SJSA1 (cell line): ENCODE measurements at regions not wholly inside any gene's neighbourhood (a gene's known extent, or its start where the extent isn't known, plus 50 kb on each side); places are given as distances from the start of the nearest gene placed in this dataset.

Experiments
- DNase-seq, 2 experiments: peaks; one replicate each; pipeline ENCODE4 v3.0.0-alpha.2; 2015 to 2020; ENCODE audit warnings: low spot score in 2 of 2, low read depth in 1 of 2
- H3K27ac ChIP-seq: fragments of 250-450 bp; sonication (Bioruptor Pico); 2 replicates; pipeline ENCODE4 v1.5.1; 2020; ENCODE audit warnings: mild to moderate bottlenecking, moderate library complexity
- H3K27me3 ChIP-seq: fragments of 250-450 bp; sonication (Bioruptor Pico); replicated peaks from 2 replicates; pipeline ENCODE4 v1.5.1; 2020; ENCODE audit warnings: mild to moderate bottlenecking, moderate library complexity
- H3K36me3 ChIP-seq: fragments of 250-450 bp; sonication (Bioruptor Pico); 2 replicates; pipeline ENCODE4 v1.5.1; 2020; ENCODE audit warnings: mild to moderate bottlenecking
- H3K4me1 ChIP-seq: fragments of 250-450 bp; sonication (Bioruptor Pico); replicated peaks from 2 replicates; pipeline ENCODE4 v1.6.1; 2021; ENCODE audit warnings: mild to moderate bottlenecking
- H3K4me3 ChIP-seq: fragments of 250-450 bp; sonication (Bioruptor Pico); 2 replicates; pipeline ENCODE4 v1.5.1; 2020; ENCODE audit warnings: mild to moderate bottlenecking
- H3K9me3 ChIP-seq: fragments of 250-450 bp; sonication (Bioruptor Pico); replicated peaks from 2 replicates; pipeline ENCODE4 v1.5.1; 2020; ENCODE audit warnings: mild to moderate bottlenecking

DNA sequence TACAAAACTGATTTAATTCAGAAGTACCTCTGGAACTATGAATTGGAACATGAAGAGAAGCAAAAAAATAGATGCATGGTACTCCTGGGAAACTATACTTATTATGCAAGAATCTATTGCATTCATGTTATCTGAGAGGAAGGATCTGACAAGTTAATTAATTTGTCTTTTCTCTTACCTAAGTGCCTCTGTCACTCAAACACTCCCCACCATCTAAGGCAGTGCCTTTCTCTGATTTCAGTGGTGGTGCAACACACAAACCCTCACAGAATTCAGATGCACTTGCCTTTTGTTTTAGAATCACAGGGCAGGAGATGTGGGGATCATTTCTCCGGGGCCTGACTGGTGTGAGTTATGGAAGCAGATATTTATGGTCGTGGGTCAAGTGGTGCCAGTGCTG, 52.5 kb upstream of the C9orf72 start:
- H3K4me1 ChIP-seq, result no peaks in the 10 kb centered on the region
- DNase-seq, result no peak
- H3K27ac ChIP-seq, result no peak overlapping the region
- no peak overlapping the region for H3K4me3 ChIP-seq
- no peaks in the 10 kb centered on the region for H3K27me3 ChIP-seq
- no peaks in the 10 kb centered on the region for H3K36me3 ChIP-seq
- H3K9me3 ChIP-seq, result no peaks in the 10 kb centered on the region

DNA sequence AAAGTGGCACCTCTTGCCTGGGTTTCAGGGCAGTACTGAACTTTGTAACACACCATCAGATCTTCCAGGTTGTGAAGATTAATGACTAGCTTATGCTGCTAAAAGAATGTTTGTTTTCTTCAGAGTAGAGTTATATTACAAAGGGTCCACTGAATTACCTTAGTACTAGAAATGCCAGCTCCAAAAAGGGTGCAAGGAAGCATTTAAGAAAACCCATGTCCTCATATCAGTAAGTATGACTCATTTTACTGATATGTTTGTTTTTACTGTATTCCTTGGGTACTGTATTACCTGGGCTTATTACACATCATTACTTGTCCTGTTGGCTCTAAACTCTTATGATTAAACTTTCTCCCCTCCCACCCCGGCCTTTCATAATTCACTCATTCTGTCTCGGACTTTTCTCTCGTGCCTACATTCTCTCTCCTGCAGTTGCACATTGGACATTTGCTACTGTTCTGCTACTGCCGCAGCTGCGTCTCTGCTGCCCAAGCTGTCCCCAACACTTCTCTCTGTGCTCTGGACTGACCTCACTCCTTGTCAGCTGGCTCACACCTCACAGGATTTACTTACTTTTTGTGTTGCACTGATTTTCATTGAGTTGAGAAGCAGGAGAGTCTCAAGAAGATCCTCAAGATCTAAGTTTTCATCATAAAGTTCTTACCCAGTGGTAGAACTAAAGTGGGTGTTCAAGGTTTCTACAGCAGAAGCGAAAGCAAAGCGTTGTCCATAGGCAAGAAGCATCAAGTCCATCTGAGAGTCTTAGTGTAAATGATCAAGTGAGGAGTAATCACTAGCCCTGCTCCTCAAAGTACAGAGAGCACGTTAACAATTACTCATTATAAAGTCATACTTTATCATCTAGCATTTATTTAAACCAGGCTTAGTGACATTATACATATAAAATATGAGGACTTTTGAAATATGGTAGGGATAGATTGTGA, 53.2 kb upstream of the C9orf72 start:
- Histone ChIP-seq H3K36me3 (no peaks in the 10 kb centered on the region), H3K9me3 (no peaks in the 10 kb centered on the region), H3K27me3 (no peaks in the 10 kb centered on the region), H3K4me3 (no peak overlapping the region), H3K4me1 (no peaks in the 10 kb centered on the region), H3K27ac (no peak overlapping the region)
- DNase-seq, result no peak

DNA sequence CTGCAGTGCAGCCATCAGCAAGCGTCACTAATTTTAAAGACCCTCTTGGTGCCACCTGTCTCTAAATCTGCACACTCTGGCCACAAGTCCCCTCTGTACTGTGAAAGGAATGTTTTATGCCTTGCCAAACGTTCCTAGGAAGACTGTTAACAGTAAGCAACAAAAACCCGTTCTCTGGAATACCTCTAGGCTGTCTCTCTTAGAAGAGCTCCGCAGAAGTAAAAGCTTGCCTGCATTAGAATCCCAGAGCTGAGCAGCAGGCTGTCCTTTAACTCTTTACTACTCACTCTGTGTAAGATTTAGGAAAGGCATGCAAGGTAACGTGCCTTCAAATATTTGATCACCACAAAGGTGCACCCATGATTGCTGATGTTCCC, 53.9 kb upstream of the C9orf72 start:
- Histone ChIP-seq H3K27ac (no peak overlapping the region), H3K36me3 (no peaks in the 10 kb centered on the region)

DNA sequence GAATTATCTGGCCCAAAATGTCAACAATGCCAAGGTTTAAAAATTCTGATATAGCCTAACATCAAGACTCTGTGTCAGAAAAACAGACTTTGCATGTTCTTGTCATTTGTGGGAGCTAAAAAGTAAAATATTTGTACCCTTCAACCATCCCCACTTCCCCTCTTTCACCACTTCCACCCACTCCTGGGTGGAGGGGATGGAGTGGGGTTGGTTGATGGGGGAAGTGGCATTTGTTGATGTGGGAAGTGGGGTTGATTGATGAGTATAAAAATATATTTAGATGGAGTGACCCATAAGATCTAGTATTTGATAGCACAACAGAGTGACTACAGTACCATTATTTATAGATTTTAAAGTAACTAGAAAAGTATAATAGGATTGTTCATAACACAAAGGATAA, 55.0 kb upstream of the C9orf72 start:
- DNase-seq, result no peak
- no peak overlapping the region for H3K27ac ChIP-seq
- H3K27me3 ChIP-seq, result no peaks in the 10 kb centered on the region
- no peaks in the 10 kb centered on the region for H3K4me1 ChIP-seq
- H3K4me3 ChIP-seq, result no peak overlapping the region
- H3K9me3 ChIP-seq, result no peaks in the 10 kb centered on the region
- no peaks in the 10 kb centered on the region for H3K36me3 ChIP-seq

More for the DNA sequence above, 53.9 kb upstream of the C9orf72 start:
- Histone ChIP-seq H3K27me3 (no peaks in the 10 kb centered on the region), H3K4me3 (no peak overlapping the region), H3K4me1 (no peaks in the 10 kb centered on the region), H3K9me3 (no peaks in the 10 kb centered on the region)
- no peak for DNase-seq

DNA sequence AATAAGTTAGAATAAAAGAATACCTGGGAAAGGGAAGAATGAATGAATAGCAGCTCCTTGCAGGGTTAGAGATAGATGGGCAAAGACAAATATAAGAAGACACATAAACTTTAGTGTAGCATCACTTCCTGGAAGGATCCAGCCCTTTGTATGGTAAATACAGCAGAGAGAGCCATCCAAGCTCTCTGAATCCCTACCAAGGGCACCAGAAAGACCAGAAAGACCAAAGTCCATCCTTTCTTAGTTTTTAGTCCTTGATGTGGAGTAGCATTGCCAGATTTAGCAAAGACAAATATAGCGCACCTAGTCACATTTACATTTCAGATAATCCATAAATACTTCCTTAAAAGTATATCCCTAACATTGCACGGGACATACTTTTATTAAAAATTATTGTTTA, 56.1 kb upstream of the C9orf72 start:
- no peak overlapping the region for H3K27ac ChIP-seq
- no peaks in the 10 kb centered on the region for H3K4me1 ChIP-seq
- no peaks in the 10 kb centered on the region for H3K27me3 ChIP-seq
- H3K9me3 ChIP-seq, result no peaks in the 10 kb centered on the region
- H3K4me3 ChIP-seq, result no peak overlapping the region
- DNase-seq, result no peak
- no peaks in the 10 kb centered on the region for H3K36me3 ChIP-seq

DNA sequence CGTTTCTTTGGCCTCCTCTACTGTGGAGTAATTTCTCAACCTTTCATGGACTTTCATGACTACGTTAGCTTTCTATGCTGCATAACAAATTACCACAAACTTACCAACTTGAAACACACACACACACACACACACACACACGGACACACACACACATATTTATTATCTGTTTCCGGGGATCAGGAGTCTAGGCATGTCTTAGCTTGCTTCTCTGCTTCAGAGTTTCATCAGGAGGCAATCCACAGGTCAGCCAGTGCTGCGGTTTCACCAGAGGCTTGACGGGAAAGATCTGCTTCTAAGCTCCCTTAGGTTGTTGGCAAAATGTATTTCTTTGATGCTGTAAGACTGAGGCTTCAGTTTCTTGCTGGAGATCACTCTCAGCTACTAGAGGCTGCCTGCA, 59.0 kb upstream of the C9orf72 start:
- no peaks in the 10 kb centered on the region for H3K4me1 ChIP-seq
- H3K4me3 ChIP-seq, result no peak overlapping the region
- no peak overlapping the region for H3K27ac ChIP-seq
- H3K36me3 ChIP-seq, result no peaks in the 10 kb centered on the region
- H3K9me3 ChIP-seq, result no peaks in the 10 kb centered on the region
- no peaks in the 10 kb centered on the region for H3K27me3 ChIP-seq
- no peak for DNase-seq

DNA sequence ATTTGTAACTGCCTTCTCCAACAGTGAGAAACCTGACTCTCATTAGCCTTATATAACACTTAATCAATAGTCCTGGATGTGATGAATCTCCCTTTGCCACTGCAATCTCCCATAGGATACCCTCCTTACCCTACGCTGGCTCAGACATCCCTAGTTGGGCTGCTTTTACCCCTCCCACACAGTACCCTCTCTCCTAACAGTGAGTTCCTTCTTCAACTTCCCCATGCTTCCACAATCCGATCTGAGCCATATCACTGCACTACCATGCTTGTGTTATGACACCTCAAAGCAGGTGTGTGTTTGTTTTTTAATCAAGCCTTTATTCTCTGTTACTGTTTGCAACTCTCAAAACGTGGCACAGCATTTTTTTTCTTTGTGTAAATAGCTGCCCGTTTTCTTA, 60.5 kb upstream of the C9orf72 start:
- Histone ChIP-seq H3K27me3 (no peaks in the 10 kb centered on the region), H3K27ac (no peak overlapping the region), H3K36me3 (no peaks in the 10 kb centered on the region), H3K4me1 (no peaks in the 10 kb centered on the region), H3K4me3 (no peak overlapping the region), H3K9me3 (no peaks in the 10 kb centered on the region)
- no peak for DNase-seq

DNA sequence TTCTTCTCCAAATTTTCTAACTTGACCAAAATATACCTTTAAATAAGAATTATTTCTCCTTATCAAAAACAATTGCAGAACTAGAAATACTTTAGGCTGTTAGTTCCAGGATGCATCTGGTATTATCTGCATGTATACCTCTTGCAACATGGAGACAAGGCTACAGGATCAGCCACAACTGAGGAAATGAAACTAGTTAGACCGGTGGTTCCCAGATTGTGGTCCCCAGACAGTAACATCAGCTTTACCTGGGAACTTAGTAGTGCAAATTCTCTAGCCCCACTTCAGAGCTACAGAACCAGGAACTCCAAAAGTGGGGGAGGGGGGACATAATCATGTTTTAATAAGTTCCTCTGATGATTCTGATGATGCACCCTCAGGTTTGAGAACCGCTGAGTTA, 61.6 kb upstream of the C9orf72 start:
- no peaks in the 10 kb centered on the region for H3K27me3 ChIP-seq
- no peaks in the 10 kb centered on the region for H3K9me3 ChIP-seq
- no peak for DNase-seq
- H3K36me3 ChIP-seq, result no peaks in the 10 kb centered on the region
- H3K27ac ChIP-seq, result no peak overlapping the region
- no peak overlapping the region for H3K4me3 ChIP-seq
- H3K4me1 ChIP-seq, result no peaks in the 10 kb centered on the region

DNA sequence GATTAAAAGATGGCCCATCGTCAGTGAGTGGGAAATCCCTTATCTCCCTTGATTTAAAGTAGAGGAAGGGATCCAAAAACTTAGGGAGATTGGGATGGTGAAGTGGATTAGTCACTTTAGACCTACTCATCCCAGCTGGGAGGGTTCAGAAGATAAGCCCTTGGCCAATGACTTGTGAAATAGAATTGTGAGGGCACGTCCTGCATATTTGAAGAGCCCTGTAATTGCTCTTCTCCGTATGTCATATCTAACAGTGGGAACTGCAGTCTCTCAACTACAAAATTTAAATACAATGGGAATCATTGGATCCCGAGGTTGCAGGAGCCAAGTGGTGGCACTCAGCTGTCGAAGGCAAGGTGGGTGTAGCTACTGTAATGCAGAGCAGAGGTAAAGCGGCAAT, 65.4 kb upstream of the C9orf72 start:
- H3K4me1 ChIP-seq, result no peaks in the 10 kb centered on the region
- no peaks in the 10 kb centered on the region for H3K36me3 ChIP-seq
- DNase-seq, result no peak
- H3K27me3 ChIP-seq, result no peaks in the 10 kb centered on the region
- no peaks in the 10 kb centered on the region for H3K9me3 ChIP-seq
- no peak overlapping the region for H3K27ac ChIP-seq
- no peak overlapping the region for H3K4me3 ChIP-seq

DNA sequence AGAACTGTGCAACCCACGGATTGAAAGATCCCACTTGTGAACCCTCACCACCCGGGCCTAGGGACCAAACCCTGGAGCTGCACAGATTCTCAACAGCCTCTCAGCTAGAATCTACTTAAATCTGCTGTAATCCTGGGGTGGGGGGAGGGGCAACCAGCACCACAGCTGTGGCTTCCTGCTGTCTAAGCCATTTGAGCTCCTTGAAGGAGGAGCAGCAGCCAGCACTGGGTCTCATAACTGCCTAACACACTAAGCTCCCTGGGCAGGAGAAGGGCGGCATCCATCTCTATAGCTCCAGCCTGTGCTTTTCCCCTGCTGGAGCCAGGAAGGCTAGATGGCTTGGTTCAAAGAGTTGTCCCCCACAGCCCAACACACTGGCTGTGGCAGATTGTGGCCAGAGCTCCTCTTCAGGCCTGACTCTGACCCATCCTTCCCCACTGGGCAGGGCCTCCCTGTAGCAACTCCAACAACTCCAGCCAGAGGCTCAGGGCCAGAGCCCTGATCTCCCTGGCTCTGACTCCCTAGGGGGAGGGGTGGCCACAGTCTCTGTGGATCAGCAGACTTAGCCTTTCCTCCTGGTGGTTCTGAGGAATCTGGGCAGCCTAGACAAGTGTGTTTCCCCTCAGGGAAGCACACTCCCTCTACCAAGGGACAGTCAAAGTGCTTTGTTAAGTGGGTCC, 72.0 kb upstream of the C9orf72 start:
- Histone ChIP-seq H3K36me3 (no peaks in the 10 kb centered on the region), H3K4me1 (no peaks in the 10 kb centered on the region), H3K4me3 (no peak overlapping the region), H3K27ac (no peak overlapping the region), H3K9me3 (no peaks in the 10 kb centered on the region), H3K27me3 (no peaks in the 10 kb centered on the region)
- no peak for DNase-seq

DNA sequence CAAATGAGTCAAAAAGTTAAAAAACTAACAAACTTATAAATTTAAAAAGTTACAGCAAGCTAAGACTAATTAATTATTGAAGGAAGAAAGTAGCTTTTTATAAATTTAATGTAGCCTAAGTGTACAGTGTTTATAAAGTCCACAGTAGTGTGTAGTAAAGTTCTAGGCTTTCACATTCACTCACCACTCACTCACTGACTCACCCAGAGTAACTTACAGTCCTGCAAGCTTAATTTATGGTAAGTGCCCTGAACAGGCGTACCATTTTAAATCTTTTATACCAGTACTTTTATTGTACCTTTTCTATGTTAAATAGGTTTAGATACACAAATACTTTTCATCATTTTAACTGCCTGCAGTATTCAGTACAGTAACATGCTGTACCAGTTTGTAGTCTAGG, 80.0 kb upstream of the C9orf72 start:
- H3K27me3 ChIP-seq, result no peaks in the 10 kb centered on the region
- no peak overlapping the region for H3K4me3 ChIP-seq
- no peak for DNase-seq
- H3K36me3 ChIP-seq, result no peaks in the 10 kb centered on the region
- no peaks in the 10 kb centered on the region for H3K9me3 ChIP-seq
- no peak overlapping the region for H3K27ac ChIP-seq
- H3K4me1 ChIP-seq, result no peaks in the 10 kb centered on the region

DNA sequence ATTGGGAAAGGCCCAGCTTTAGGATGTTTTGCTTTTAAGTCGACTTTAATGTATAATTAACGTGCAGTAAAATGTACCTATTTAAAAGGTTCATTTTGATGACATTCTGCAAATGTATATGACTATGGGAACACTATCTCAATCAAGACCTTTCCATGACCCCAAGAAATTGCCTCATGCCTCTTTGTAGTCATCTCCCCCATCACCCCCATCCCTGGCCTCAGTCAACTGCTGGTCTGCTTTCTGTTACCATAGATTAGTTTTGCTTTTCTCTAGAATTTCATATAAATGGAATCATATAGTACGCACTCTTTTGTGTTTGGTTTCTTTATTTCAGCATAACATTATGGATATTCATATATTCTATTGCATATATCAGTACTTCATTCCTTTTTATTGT, 80.7 kb upstream of the C9orf72 start:
- Histone ChIP-seq H3K27ac (no peak overlapping the region), H3K36me3 (no peaks in the 10 kb centered on the region), H3K4me3 (no peak overlapping the region), H3K9me3 (no peaks in the 10 kb centered on the region), H3K4me1 (no peaks in the 10 kb centered on the region), H3K27me3 (no peaks in the 10 kb centered on the region)
- no peak for DNase-seq

DNA sequence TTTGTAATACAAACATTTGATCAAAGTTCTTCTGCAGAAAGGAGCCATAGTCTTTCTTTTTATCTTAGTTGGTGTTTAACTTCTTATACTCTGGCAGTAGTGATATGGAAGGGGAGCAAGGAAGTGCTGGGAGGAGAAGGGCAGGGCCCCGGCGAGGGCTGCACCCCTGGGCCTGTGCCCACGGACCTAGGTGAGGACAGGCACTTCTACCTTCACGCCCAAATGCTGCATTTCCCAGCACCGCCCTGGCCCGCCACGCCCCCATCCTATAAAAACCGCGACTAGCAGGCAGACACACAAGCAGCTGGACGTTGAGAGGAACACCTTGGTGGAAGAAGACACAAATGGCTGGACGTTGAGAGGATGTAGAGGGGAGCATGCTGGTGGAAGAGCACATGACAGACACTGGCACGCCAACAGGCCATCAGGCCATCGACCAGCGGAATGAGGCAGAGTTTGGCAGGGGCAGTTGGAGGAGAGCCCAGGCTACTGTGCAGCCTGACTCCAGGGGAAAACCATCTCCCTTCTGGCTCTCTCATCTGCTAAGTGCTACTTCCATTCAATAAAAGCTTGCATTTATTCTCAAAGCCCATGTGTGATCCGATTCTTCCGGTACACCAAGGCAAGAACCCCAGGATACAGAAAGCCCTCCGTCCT, 81.5 kb upstream of the C9orf72 start:
- no peaks in the 10 kb centered on the region for H3K4me1 ChIP-seq
- no peak for DNase-seq
- no peaks in the 10 kb centered on the region for H3K36me3 ChIP-seq
- H3K4me3 ChIP-seq, result no peak overlapping the region
- no peaks in the 10 kb centered on the region for H3K27me3 ChIP-seq
- H3K27ac ChIP-seq, result no peak overlapping the region
- no peaks in the 10 kb centered on the region for H3K9me3 ChIP-seq

DNA sequence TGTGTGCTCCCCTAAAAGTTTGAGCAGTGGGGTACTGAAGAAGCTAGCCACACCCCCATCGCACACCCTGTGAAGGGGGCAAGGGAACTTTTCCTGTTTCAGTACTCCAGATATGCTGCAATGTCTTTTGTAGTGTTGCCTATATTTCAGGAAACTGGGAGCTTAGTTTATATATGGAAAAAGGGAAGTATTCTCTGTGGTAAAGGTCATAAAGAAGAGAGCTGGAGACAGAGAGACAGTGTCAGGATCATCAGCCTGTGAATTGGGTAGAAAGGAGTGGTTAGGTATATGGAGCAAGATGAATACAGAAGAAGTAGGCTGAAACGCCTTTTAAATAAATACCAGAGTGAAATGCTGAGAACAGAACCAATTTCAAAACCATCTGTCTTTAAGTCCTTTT, 82.2 kb upstream of the C9orf72 start:
- Histone ChIP-seq H3K4me3 (no peak overlapping the region), H3K9me3 (no peaks in the 10 kb centered on the region), H3K4me1 (no peaks in the 10 kb centered on the region), H3K27ac (no peak overlapping the region), H3K36me3 (no peaks in the 10 kb centered on the region), H3K27me3 (no peaks in the 10 kb centered on the region)
- no peak for DNase-seq
